Small intestine (tissue), 7 donors: ENCODE measurements at regions not wholly inside any gene's neighbourhood (a gene's known extent, or its start where the extent isn't known, plus 50 kb on each side); places are given as distances from the start of the nearest gene placed in this dataset.

Experiments used
- DNase-seq, 2 donors: peaks; one replicate each; pipeline versions ENCODE4 v3.0.0 to v3.0.0-alpha.2; 2013
- FAIRE-seq: peaks from 2 replicates; lab custom pipeline; 2012; peaks lifted over from hg19 to GRCh38; lab: Jason Lieb, UNC
- H3K27ac ChIP-seq, 3 donors: one replicate each; pipeline ENCODE4 v1.5.1; 2013; ENCODE audit warnings: low read length in 2 of 3, mild to moderate bottlenecking in 2 of 3, control low read depth in 1 of 3, inconsistent platforms in 1 of 3, low read depth in 1 of 3, moderate library complexity in 1 of 3
- H3K27me3 ChIP-seq, 3 donors: one replicate each; pipeline ENCODE4 v1.6.1; 2013; ENCODE audit warnings: low read length in 3 of 3, inconsistent platforms in 1 of 3; ENCODE audit not compliant: control insufficient read depth in 3 of 3, insufficient read depth in 3 of 3
- H3K36me3 ChIP-seq, 3 donors: one replicate each; pipeline ENCODE4 v1.6.1; 2013; ENCODE audit warnings: low read length in 3 of 3, inconsistent platforms in 1 of 3, low read depth in 1 of 3, mild to moderate bottlenecking in 1 of 3, moderate library complexity in 1 of 3; ENCODE audit not compliant: control insufficient read depth in 3 of 3, insufficient read depth in 2 of 3
- H3K4me1 ChIP-seq, 3 donors: one replicate each; pipeline ENCODE4 v1.6.1; 2013; ENCODE audit warnings: low read length in 2 of 3, inconsistent platforms in 1 of 3, low read depth in 1 of 3, mild to moderate bottlenecking in 1 of 3, moderate library complexity in 1 of 3; ENCODE audit not compliant: control insufficient read depth in 3 of 3, insufficient read depth in 2 of 3
- H3K4me3 ChIP-seq, 3 donors: one replicate each; pipeline ENCODE4 v1.5.1; 2013; ENCODE audit warnings: low read length in 3 of 3, control low read depth in 1 of 3, inconsistent platforms in 1 of 3, low read depth in 1 of 3, mild to moderate bottlenecking in 1 of 3, moderate library complexity in 1 of 3
- H3K9me3 ChIP-seq, 2 donors: one replicate each; pipeline ENCODE4 v1.6.1; 2013; ENCODE audit warnings: low read depth in 1 of 2, low read length in 1 of 2; ENCODE audit not compliant: control insufficient read depth in 2 of 2, insufficient read depth in 1 of 2
- WGBS, 3 donors: extraction: QIAGEN DNeasy Blood & Tissue Kit; methylation state at CpG; one replicate each; pipeline ENCODE4 v1.1.7; 2013; 5-methylcytosine and 5-hydroxymethylcytosine counted together
- donor health status: healthy with polysubstance abuse.
- donor health status: control.
- donor health status: control.
- donor health status: Bipolar disorder and iron deficiency.
- donor health status: healthy.

DNA sequence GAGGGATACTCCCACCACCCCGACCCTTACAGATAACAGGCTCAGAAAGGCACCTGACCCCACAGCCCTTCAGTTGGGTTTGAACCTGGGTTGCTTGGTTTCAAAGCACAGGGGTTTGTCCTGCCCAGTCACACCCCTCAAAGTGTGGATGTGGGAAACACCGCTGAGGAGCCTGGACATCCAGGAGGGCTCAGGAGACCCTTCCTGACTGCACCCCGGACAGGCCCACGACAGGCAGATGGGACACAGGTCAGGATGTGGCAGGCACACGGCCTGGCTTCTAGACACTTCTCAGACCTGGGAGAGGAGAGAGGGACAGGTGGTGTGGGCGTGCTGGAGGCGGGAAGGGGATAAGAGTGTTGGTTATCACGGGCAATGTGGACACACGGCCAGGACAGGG lies 932.3 kb downstream of the BRD1 start:
- Histone ChIP-seq H3K4me1 (no peaks in the 10 kb centered on the region), H3K27ac (no peak overlapping the region), H3K27me3 (no peaks in the 10 kb centered on the region), H3K9me3 (no peaks in the 10 kb centered on the region), H3K4me3 (no peak overlapping the region), H3K36me3 (no peaks in the 10 kb centered on the region)
- DNase-seq: no peak
- WGBS, 3 donors: 66 to 81% (median 75%) methylated on average over 8 to 9 of the region's 9 CpGs
- FAIRE-seq: no peak

- H3K27me3 ChIP-seq: no peaks in the 10 kb centered on the region
- 76 to 89% (median 88%) methylated on average over 13 to 14 of the region's 14 CpGs for WGBS, 3 donors
- no peaks in the 10 kb centered on the region for H3K36me3 ChIP-seq
- H3K4me1 ChIP-seq: no peaks in the 10 kb centered on the region
- no peak for FAIRE-seq
- no peak overlapping the region for H3K4me3 ChIP-seq
- DNase-seq: no peak
- H3K9me3 ChIP-seq: no peaks in the 10 kb centered on the region
- no peak overlapping the region for H3K27ac ChIP-seq
Measured at GRCh38 chr22:48894804-48895250, 932.8 kb downstream of the BRD1 start.

- H3K4me1 ChIP-seq: no peaks in the 10 kb centered on the region
- DNase-seq: no peak
- 61 to 67% (median 66%) methylated on average over 23 of the region's 23 CpGs for WGBS, 3 donors
Measured at GRCh38 chr22:48894064-48894671, 933.5 kb downstream of the BRD1 start.

DNA sequence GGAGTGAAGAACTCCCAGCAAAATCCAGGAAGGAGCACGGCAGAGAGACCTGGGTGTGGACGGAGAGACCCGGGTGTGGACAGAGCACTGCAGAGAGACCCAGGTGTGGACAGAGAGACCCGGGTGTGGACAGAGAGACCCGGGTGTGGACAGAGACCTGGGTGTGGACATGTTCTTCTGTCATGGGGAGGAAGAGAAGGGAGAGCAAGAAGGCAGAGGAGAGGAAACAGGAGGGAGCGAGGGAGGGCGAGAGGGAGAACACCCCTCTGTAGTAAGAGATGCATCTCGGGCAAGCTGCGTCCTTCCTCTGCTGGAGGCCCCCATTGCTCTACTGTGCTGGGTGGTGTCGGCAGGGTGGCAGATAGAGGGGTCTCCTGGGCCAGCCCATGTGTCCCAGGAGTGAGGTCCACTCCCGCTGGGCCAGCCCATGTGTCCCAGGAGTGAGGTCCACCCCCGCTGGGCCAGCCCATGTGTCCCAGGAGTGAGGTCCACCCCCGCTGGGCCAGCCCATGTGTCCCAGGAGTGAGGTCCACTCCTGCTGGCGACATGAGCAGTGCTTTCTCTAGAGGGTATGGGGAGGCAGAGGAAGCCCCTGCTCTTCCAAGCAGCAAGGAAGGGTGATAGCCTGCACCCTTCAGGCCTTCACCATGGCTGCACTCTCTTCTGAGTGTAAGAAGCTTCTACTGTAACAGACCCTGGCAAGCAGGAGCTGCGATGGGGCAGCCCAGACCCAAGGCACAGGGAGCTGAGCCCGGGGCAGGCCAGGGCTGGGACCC lies 934.2 kb downstream of the BRD1 start:
- Histone ChIP-seq H3K4me3 (no peak overlapping the region), H3K27ac (no peak overlapping the region), H3K36me3 (no peaks in the 10 kb centered on the region), H3K27me3 (no peaks in the 10 kb centered on the region), H3K9me3 (no peaks in the 10 kb centered on the region), H3K4me1 (no peaks in the 10 kb centered on the region)
- DNase-seq: no peak
- FAIRE-seq: no peak
- WGBS, 3 donors: 70 to 81% (median 73%) methylated on average over 16 of the region's 16 CpGs

More at GRCh38 chr22:48894064-48894671, 933.5 kb downstream of the BRD1 start:
- no peaks in the 10 kb centered on the region for H3K27me3 ChIP-seq
- H3K9me3 ChIP-seq: no peaks in the 10 kb centered on the region
- no peaks in the 10 kb centered on the region for H3K36me3 ChIP-seq
- H3K4me3 ChIP-seq: no peak overlapping the region
- no peak overlapping the region for H3K27ac ChIP-seq
- no peak for FAIRE-seq

- Histone ChIP-seq H3K27me3 (no peaks in the 10 kb centered on the region), H3K36me3 (no peaks in the 10 kb centered on the region), H3K4me1 (no peaks in the 10 kb centered on the region), H3K27ac (no peak overlapping the region), H3K9me3 (no peaks in the 10 kb centered on the region), H3K4me3 (no peak overlapping the region)
- no peak for FAIRE-seq
- no peak for DNase-seq
- WGBS, 3 donors: 64 to 70% (median 69%) methylated on average over 14 of the region's 14 CpGs
Measured at GRCh38 chr22:48892578-48893287, 934.9 kb downstream of the BRD1 start.

DNA sequence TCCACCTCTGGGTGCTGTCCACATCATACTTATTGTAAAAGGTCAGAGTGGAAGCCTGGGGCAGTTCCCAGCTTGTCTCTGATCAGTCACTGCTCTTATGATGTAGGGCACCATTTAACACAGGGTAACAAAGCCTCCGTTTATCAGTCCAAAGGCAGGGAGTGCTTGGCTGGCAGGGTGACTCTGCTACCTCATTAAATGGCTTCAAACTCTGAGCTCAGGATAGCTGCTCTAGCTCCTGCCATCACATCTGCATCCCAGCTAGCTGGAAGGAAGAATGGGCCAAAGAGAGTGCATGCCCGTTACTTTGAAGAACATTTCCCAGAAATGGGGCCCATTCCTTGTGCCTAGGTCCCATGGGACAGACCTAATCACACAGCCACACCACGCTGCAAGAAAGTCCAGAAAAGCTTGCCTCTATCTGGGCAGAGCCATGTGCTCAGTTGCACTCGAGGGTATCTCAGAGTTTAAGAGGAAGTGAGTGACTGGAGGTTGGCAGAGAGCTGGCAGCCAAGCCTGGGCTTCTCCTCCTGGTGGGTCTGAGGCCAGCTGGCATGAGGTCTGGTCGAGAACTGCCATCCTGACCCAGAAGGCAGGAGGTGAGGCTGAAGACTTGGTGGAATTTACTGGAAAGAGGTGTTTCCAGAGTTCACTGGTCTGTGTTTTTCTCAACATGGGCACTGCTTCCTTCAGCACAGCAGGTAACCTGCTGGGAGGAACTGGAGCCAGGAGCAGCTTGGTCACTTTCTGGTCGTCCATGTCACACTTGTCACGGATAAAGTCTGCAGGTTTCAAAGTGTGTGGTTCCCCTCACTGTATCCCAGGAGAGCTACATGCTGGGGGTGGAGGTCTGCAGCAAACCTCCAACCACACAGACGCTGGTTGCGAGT lies 935.7 kb downstream of the BRD1 start:
- DNase-seq (no peak), FAIRE-seq (no peak)

GRCh38 chr22:48890693-48891554 lies 936.7 kb downstream of the BRD1 start:
- no peak for DNase-seq
- 67 to 82% (median 70%) methylated on average over 14 of the region's 14 CpGs for WGBS, 3 donors
- no peaks in the 10 kb centered on the region for H3K27me3 ChIP-seq

More for the DNA sequence above, 935.7 kb downstream of the BRD1 start:
- no peaks in the 10 kb centered on the region for H3K4me1 ChIP-seq
- H3K36me3 ChIP-seq: no peaks in the 10 kb centered on the region
- no peaks in the 10 kb centered on the region for H3K9me3 ChIP-seq
- WGBS, 3 donors: 65 to 68% (median 67%) methylated on average over 9 of the region's 9 CpGs
- no peak overlapping the region for H3K27ac ChIP-seq
- no peaks in the 10 kb centered on the region for H3K27me3 ChIP-seq
- no peak overlapping the region for H3K4me3 ChIP-seq

More at GRCh38 chr22:48890693-48891554, 936.7 kb downstream of the BRD1 start:
- no peak overlapping the region for H3K27ac ChIP-seq
- no peak for FAIRE-seq
- no peaks in the 10 kb centered on the region for H3K4me1 ChIP-seq
- H3K36me3 ChIP-seq: no peaks in the 10 kb centered on the region
- no peaks in the 10 kb centered on the region for H3K9me3 ChIP-seq
- H3K4me3 ChIP-seq: no peak overlapping the region
